Progenitor cell of endocrine pancreas (in vitro differentiated cells): ENCODE measurements at regions not wholly inside any gene's neighbourhood (a gene's known extent, or its start where the extent isn't known, plus 50 kb on each side); places are given as distances from the start of the nearest gene placed in this dataset.
"Not testable (repeated sequence)": the region's sequence is repeated elsewhere in the genome, so short reads cannot be mapped to it uniquely, and the experiment has no call there.

ENCODE experiments used
- DNase-seq: peaks from one replicate; pipeline ENCODE4 v3.0.0; 2021; ENCODE audit warnings: low spot score; ENCODE audit not compliant: unreplicated experiment
- H3K27ac Mint-ChIP-seq: 2 replicates; pipeline ENCODE4 v1.8.0; 2021; ENCODE audit warnings: mild to moderate bottlenecking, moderate library complexity, mixed read lengths
- H3K27me3 Mint-ChIP-seq: 2 replicates; pipeline ENCODE4 v1.8.0; 2021; ENCODE audit warnings: mixed read lengths
- H3K36me3 Mint-ChIP-seq: 2 replicates; pipeline ENCODE4 v1.8.0; 2022; ENCODE audit warnings: mixed read lengths; ENCODE audit not compliant: insufficient read depth
- H3K4me1 Mint-ChIP-seq: 2 replicates; pipeline ENCODE4 v1.8.0; 2021; ENCODE audit warnings: low read depth, mixed read lengths
- H3K4me3 Mint-ChIP-seq: 2 replicates; pipeline ENCODE4 v1.8.0; 2021; ENCODE audit warnings: low read depth, mild to moderate bottlenecking, moderate library complexity, mixed read lengths
- H3K9me3 Mint-ChIP-seq: 2 replicates; pipeline ENCODE4 v1.8.0; 2021; ENCODE audit warnings: low read depth, mixed read lengths
- CTCF ChIP-seq: fragments of 200-600 bp; sonication (generic); IDR thresholded peaks from one replicate; pipeline ENCODE4 v1.5.0; 2021; ENCODE audit warnings: antibody characterized with exemption, mild to moderate bottlenecking; ENCODE audit not compliant: unreplicated experiment

DNA sequence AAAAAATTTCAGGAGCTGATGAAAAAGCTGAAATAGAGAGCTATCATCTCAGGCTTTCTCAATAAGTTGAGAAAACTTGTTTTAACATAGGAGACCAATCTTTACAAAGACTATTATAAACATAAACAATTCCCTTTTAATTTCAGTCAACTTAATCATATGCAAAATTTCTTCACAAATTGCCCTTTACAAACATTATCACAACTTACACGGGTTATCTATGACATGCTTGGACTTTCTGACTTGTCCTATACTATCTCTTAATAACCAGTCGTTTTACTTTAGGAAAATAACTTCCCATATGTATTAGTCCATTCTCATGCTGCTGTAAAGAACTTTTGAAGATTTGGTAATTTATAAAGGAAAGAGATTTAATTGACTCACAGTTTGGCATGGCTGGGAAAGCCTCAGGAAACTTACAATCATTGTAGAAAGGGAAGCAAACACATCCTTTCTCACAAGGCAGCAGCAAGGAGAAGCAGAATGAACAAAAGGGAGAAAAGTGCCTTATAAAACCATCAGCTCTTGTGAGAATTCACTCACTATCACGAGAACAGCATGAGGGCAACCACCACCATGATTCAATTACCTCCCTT, 1583.7 kb upstream of the CELF4 start:
- TF ChIP-seq CTCF: no peak
- no peak overlapping the region for H3K4me3 Mint-ChIP-seq
- peaks cover 3% of the 10 kb centered on the region for H3K36me3 Mint-ChIP-seq
- no peak for DNase-seq
- H3K9me3 Mint-ChIP-seq: peaks cover 39% of the 10 kb centered on the region
- H3K4me1 Mint-ChIP-seq: no peaks in the 10 kb centered on the region
- H3K27me3 Mint-ChIP-seq: no peaks in the 10 kb centered on the region
- H3K27ac Mint-ChIP-seq: no peak overlapping the region

GRCh38 chr18:39134255-39134654, 1568.7 kb upstream of the CELF4 start:
- H3K4me1 Mint-ChIP-seq: no peaks in the 10 kb centered on the region
- H3K9me3 Mint-ChIP-seq: peaks cover under 1% of the 10 kb centered on the region
- H3K4me3 Mint-ChIP-seq: no peak overlapping the region
- no peaks in the 10 kb centered on the region for H3K36me3 Mint-ChIP-seq
- H3K27me3 Mint-ChIP-seq: no peaks in the 10 kb centered on the region
- no peak for TF ChIP-seq CTCF
- no peak for DNase-seq
- H3K27ac Mint-ChIP-seq: no peak overlapping the region

GRCh38 chr18:39127538-39127937, 1561.9 kb upstream of the CELF4 start:
- DNase-seq, H3K36me3 Mint-ChIP-seq, H3K27ac Mint-ChIP-seq, H3K4me1 Mint-ChIP-seq, H3K4me3 Mint-ChIP-seq, H3K27me3 Mint-ChIP-seq: not testable (repeated sequence)
- H3K9me3 Mint-ChIP-seq: peaks cover 32% of the 10 kb centered on the region

DNA sequence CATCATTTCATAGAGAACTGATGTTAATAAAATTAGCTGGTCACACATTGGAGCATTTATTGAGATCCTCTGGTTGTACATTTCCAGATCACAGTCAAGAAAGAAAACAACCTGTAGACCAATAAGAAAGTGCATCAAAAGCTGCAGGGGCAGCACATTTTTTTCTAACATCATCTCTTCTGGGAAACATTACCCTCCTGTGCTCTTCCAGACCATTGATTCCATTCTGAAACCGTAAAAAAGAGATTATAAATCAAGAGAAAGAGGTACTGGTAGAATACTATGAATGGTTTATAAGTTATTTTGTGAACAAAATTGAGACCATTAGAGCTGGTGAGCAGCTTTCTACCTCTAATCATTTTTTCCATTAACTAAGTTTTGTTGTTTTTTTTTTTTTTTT, 1548.2 kb upstream of the CELF4 start:
- no peak for DNase-seq
- Mint-ChIP-seq H3K9me3 (no peaks in the 10 kb centered on the region), H3K4me3 (no peak overlapping the region), H3K36me3 (no peaks in the 10 kb centered on the region), H3K27me3 (no peaks in the 10 kb centered on the region), H3K27ac (no peak overlapping the region), H3K4me1 (peaks cover 10% of the 10 kb centered on the region)
- TF ChIP-seq CTCF: no peak

DNA sequence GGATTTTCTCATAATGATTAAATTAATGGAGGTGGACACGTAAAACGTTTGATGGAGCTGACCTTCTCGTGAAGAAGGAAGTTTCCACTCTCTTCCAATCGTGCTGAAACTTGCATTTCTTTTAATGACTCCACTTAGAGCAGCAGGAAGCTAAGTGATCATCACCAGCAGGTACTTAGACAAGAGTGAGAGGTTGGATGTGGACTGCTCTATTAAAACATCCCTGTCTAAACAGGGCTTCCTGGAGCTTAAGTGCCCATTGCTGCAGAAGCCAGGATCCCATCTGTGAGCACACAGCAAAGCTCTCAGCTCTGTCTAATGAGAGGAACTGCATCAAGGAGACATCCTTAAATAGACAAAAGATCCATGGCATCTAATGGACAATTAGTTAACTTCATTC, 1539.5 kb upstream of the CELF4 start:
- Mint-ChIP-seq H3K36me3 (no peaks in the 10 kb centered on the region), H3K27ac (no peak overlapping the region), H3K27me3 (no peaks in the 10 kb centered on the region), H3K4me3 (no peak overlapping the region), H3K4me1 (peaks cover 8% of the 10 kb centered on the region), H3K9me3 (no peaks in the 10 kb centered on the region)
- DNase-seq: no peak
- TF ChIP-seq CTCF: no peak

GRCh38 chr18:39072970-39073369, 1507.4 kb upstream of the CELF4 start:
- Mint-ChIP-seq H3K36me3 (no peaks in the 10 kb centered on the region), H3K27ac (no peak overlapping the region), H3K9me3 (no peaks in the 10 kb centered on the region), H3K4me3 (no peak overlapping the region), H3K4me1 (no peaks in the 10 kb centered on the region), H3K27me3 (no peaks in the 10 kb centered on the region)
- no peak for DNase-seq
- TF ChIP-seq CTCF: no peak
